AG10803 (cell line): ENCODE measurements at regions not wholly inside any gene's neighbourhood (a gene's known extent, or its start where the extent isn't known, plus 50 kb on each side); places are given as distances from the start of the nearest gene placed in this dataset.

ENCODE experiments used
- DNase-seq: peaks from one replicate; pipeline ENCODE4 v3.0.0; 2010; ENCODE audit warnings: low read depth
- H3K4me3 ChIP-seq: 2 replicates; pipeline ENCODE4 v1.5.1; 2011; ENCODE audit warnings: mild to moderate bottlenecking, low read length, control low read depth
- CTCF ChIP-seq: conservative IDR thresholded peaks from 2 replicates; pipeline ENCODE4 v1.5.1; 2011; ENCODE audit warnings: mild to moderate bottlenecking, low read length, control low read depth, inconsistent platforms

GRCh38 chr1:101451888-101452287 is 215.1 kb downstream of the S1PR1 start:
- H3K4me3 ChIP-seq: no peak overlapping the region
- TF ChIP-seq CTCF: no peak
- no peak for DNase-seq

- TF ChIP-seq CTCF: no peak
- no peak overlapping the region for H3K4me3 ChIP-seq
- DNase-seq: no peak
Observed at GRCh38 chr1:101452825-101453224, 216.0 kb downstream of the S1PR1 start.

- no peak overlapping the region for H3K4me3 ChIP-seq
- DNase-seq: no peak
- no peak for TF ChIP-seq CTCF
Observed at GRCh38 chr1:101453844-101454243, 217.0 kb downstream of the S1PR1 start.

- TF ChIP-seq CTCF: no peak
- DNase-seq: no peak
- H3K4me3 ChIP-seq: no peak overlapping the region
Observed at GRCh38 chr1:101455166-101455565, 218.3 kb downstream of the S1PR1 start.

- DNase-seq: no peak
- H3K4me3 ChIP-seq: no peak overlapping the region
- TF ChIP-seq CTCF: no peak
Observed at GRCh38 chr1:101460739-101461138, 223.9 kb downstream of the S1PR1 start.

GRCh38 chr1:101463195-101463594 is 226.4 kb downstream of the S1PR1 start:
- H3K4me3 ChIP-seq: no peak overlapping the region
- TF ChIP-seq CTCF: no peak
- DNase-seq: peak; percentile 29

- DNase-seq: no peak
- no peak for TF ChIP-seq CTCF
- H3K4me3 ChIP-seq: no peak overlapping the region
Observed at GRCh38 chr1:101465941-101466340, 229.1 kb downstream of the S1PR1 start.
